Mesendoderm (in vitro differentiated cells): ENCODE measurements at regions not wholly inside any gene's neighbourhood (a gene's known extent, or its start where the extent isn't known, plus 50 kb on each side); places are given as distances from the start of the nearest gene placed in this dataset.

ENCODE experiments used
- DNase-seq: peaks from one replicate; pipeline ENCODE4 v3.0.0; 2013
- H2AK5ac ChIP-seq: 2 replicates; pipeline ENCODE4 v1.6.1; 2013; ENCODE audit warnings: low read length, inconsistent platforms
- H2BK120ac ChIP-seq: 2 replicates; pipeline ENCODE4 v1.6.1; 2013; ENCODE audit warnings: low read depth, mild to moderate bottlenecking, low read length, moderate library complexity, mixed read lengths
- H2BK15ac ChIP-seq: replicated peaks from 2 replicates; pipeline ENCODE4 v1.6.1; 2013; ENCODE audit warnings: low read depth, mild to moderate bottlenecking, moderate library complexity
- H2BK5ac ChIP-seq: 2 replicates; pipeline ENCODE4 v1.6.1; 2013; ENCODE audit warnings: low read length, inconsistent platforms
- H3K18ac ChIP-seq: 2 replicates; pipeline ENCODE4 v1.6.1; 2013; ENCODE audit warnings: mild to moderate bottlenecking, low read length, mixed read lengths
- H3K23ac ChIP-seq: one replicate; pipeline ENCODE4 v1.6.1; 2013; ENCODE audit warnings: low read length
- H3K27ac ChIP-seq: 2 replicates; pipeline ENCODE4 v1.5.1; 2013; ENCODE audit warnings: low read depth, mild to moderate bottlenecking, inconsistent platforms, low read length, moderate library complexity
- H3K27me3 ChIP-seq: 2 replicates; pipeline ENCODE4 v1.6.1; 2013; ENCODE audit warnings: low read length, control low read depth, mild to moderate bottlenecking, inconsistent platforms; ENCODE audit not compliant: insufficient read depth, poor library complexity
- H3K36me3 ChIP-seq: 2 replicates; pipeline ENCODE4 v1.6.1; 2013; ENCODE audit warnings: low read length, inconsistent platforms; ENCODE audit not compliant: control insufficient read depth, insufficient read depth
- H3K4ac ChIP-seq: one replicate; pipeline ENCODE4 v1.6.1; 2013; ENCODE audit warnings: low read depth, mild to moderate bottlenecking, low read length, moderate library complexity
- H3K4me1 ChIP-seq: 2 replicates; pipeline ENCODE4 v1.6.1; 2013; ENCODE audit warnings: low read depth, low read length, inconsistent platforms; ENCODE audit not compliant: control insufficient read depth
- H3K4me2 ChIP-seq: 2 replicates; pipeline ENCODE4 v1.6.1; 2013; ENCODE audit warnings: low read length
- H3K4me3 ChIP-seq: 2 replicates; pipeline ENCODE4 v1.5.1; 2013; ENCODE audit warnings: mild to moderate bottlenecking, low read length
- H3K56ac ChIP-seq: one replicate; pipeline ENCODE4 v1.6.1; 2013; ENCODE audit warnings: low read length
- H3K79me1 ChIP-seq: 2 replicates; pipeline ENCODE4 v1.6.1; 2013; ENCODE audit warnings: low read length, inconsistent platforms
- H3K79me2 ChIP-seq: 2 replicates; pipeline ENCODE4 v1.6.1; 2013; ENCODE audit warnings: mild to moderate bottlenecking, low read length; ENCODE audit not compliant: control insufficient read depth, insufficient read depth
- H3K9ac ChIP-seq: 2 replicates; pipeline ENCODE4 v1.6.1; 2013; ENCODE audit warnings: low read length, inconsistent platforms
- H4K5ac ChIP-seq: one replicate; pipeline ENCODE4 v1.6.1; 2013; ENCODE audit warnings: low read length
- H4K8ac ChIP-seq: one replicate; pipeline ENCODE4 v1.6.1; 2013; ENCODE audit warnings: low read depth, mild to moderate bottlenecking, control low read depth, low read length, moderate library complexity
- WGBS: extraction: QIAGEN DNeasy Blood & Tissue Kit; methylation state at CpG from one replicate; pipeline ENCODE4 v1.1.7; 2013; ENCODE audit warnings: low lambda C conversion rate, missing lambda C conversion rate; ENCODE audit not compliant: insufficient coverage; ENCODE audit errors: extremely low coverage; 5-methylcytosine and 5-hydroxymethylcytosine counted together

GRCh38 chr1:219374046-219374566 is 200.4 kb downstream of the LYPLAL1 start:
- Histone ChIP-seq H4K5ac (no peak overlapping the region), H2AK5ac (no peak overlapping the region), H3K4me2 (no peak overlapping the region), H3K36me3 (no peaks in the 10 kb centered on the region), H3K18ac (no peak overlapping the region), H3K56ac (no peak overlapping the region), H3K79me1 (no peaks in the 10 kb centered on the region), H2BK120ac (no peak overlapping the region), H3K9ac (no peak overlapping the region), H2BK5ac (no peak overlapping the region), H3K27ac (no peak overlapping the region), H3K23ac (no peak overlapping the region), H3K79me2 (no peaks in the 10 kb centered on the region), H3K27me3 (no peaks in the 10 kb centered on the region), H2BK15ac (no peak overlapping the region), H4K8ac (no peak overlapping the region), H3K4me1 (no peaks in the 10 kb centered on the region), H3K4ac (no peak overlapping the region), H3K4me3 (no peak overlapping the region)
- no CpG with 5 or more reads among the region's 5 CpGs for WGBS
- no peak for DNase-seq

DNA sequence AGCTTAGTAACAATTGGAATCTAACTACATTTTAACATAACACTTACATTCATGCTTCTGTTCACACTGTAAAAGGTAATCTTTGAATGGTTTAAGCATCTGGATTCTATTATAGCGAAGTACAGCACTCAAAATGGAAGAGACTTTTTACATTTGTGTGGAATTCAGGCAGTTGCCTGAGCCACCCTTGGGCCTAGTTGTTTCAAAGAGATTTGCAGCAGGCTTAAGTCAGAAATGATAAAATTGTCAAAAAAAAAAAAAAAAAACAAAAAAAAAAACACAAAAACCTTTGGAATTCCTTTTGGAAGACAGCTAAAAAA is 199.9 kb downstream of the LYPLAL1 start:
- no peak overlapping the region for H3K4me3 ChIP-seq
- no peak overlapping the region for H3K4ac ChIP-seq
- no peak overlapping the region for H3K9ac ChIP-seq
- H2BK5ac ChIP-seq = no peak overlapping the region
- no peak overlapping the region for H3K27ac ChIP-seq
- no peak overlapping the region for H3K56ac ChIP-seq
- no peak overlapping the region for H4K5ac ChIP-seq
- H3K36me3 ChIP-seq = no peaks in the 10 kb centered on the region
- no peaks in the 10 kb centered on the region for H3K27me3 ChIP-seq
- WGBS = no CpG with 5 or more reads among the region's 1 CpG
- H3K79me1 ChIP-seq = no peaks in the 10 kb centered on the region
- H2BK120ac ChIP-seq = no peak overlapping the region
- H3K4me1 ChIP-seq = no peaks in the 10 kb centered on the region
- no peak overlapping the region for H3K4me2 ChIP-seq
- H2AK5ac ChIP-seq = no peak overlapping the region
- H4K8ac ChIP-seq = no peak overlapping the region
- no peak for DNase-seq
- H3K79me2 ChIP-seq = no peaks in the 10 kb centered on the region
- no peak overlapping the region for H3K18ac ChIP-seq
- H2BK15ac ChIP-seq = no peak overlapping the region
- H3K23ac ChIP-seq = no peak overlapping the region

DNA sequence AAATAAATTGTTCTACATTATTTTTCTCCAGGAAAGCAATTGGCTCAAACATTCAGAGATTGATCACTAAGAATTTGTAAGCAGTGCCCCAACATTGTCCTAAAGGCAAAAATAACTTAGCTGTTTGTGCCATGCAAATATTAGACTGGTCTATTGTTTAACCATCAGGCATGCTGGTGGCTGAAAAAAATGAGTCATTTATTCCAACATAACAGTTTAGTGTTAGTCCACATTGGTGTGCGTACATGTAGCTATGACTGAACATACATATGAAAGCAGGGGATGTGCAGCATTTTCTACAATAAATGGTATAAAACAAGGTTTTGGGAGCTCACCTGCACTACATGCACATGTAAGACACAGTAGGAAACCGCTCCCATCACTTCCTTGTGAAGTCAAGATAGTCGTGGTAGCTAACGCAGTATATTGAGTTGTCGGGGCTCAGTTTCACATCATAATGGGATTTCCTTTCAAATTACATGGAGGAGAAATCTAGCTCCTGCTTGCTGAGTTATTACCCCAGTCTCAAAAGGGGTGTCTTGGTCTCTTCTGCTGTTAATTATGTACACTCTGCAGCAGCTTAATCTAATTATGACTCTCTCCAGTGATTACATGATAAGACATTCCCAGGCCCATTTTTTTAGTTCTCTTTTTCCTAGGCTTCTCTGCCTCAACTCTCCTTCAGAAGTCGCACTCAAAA is 199.4 kb downstream of the LYPLAL1 start:
- Histone ChIP-seq H3K36me3 (no peaks in the 10 kb centered on the region), H2BK120ac (no peak overlapping the region), H3K4me3 (no peak overlapping the region), H2BK15ac (no peak overlapping the region), H3K79me1 (no peaks in the 10 kb centered on the region), H3K4me2 (no peak overlapping the region), H4K8ac (no peak overlapping the region), H4K5ac (no peak overlapping the region), H3K27me3 (no peaks in the 10 kb centered on the region), H3K9ac (no peak overlapping the region), H3K56ac (no peak overlapping the region), H2BK5ac (no peak overlapping the region), H3K23ac (no peak overlapping the region), H3K79me2 (no peaks in the 10 kb centered on the region), H3K4ac (no peak overlapping the region), H2AK5ac (no peak overlapping the region), H3K18ac (no peak overlapping the region), H3K27ac (no peak overlapping the region), H3K4me1 (no peaks in the 10 kb centered on the region)
- DNase-seq = no peak
- WGBS = no CpG with 5 or more reads among the region's 6 CpGs

DNA sequence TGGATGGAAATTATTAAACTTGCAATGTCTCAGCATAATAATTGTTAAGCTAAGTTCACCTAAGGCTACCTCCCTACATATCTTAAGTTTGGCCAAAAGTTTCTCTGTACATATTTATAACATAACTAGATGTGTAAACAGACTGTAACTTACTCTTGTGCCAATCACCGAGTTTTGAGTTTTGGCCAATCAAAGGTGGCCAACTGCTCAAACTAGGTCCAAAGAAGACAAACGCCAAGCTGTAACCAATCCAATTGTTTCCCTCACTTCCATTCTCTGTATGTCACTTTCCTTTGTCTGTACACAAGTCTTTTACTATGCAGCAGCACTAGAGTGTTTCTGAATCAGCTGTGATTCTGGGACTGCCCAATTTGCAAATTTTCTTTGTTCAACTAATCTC is 197.8 kb downstream of the LYPLAL1 start:
- no peak overlapping the region for H2BK5ac ChIP-seq
- no peak overlapping the region for H3K27ac ChIP-seq
- H3K4me1 ChIP-seq = no peaks in the 10 kb centered on the region
- no peak for DNase-seq
- no peak overlapping the region for H3K4me3 ChIP-seq
- no peak overlapping the region for H3K4me2 ChIP-seq
- no peaks in the 10 kb centered on the region for H3K79me1 ChIP-seq
- H3K23ac ChIP-seq = no peak overlapping the region
- no peak overlapping the region for H3K9ac ChIP-seq
- no peak overlapping the region for H4K8ac ChIP-seq
- no peak overlapping the region for H2BK15ac ChIP-seq
- H2AK5ac ChIP-seq = no peak overlapping the region
- WGBS = no CpG with 5 or more reads among the region's 2 CpGs
- no peaks in the 10 kb centered on the region for H3K36me3 ChIP-seq
- no peaks in the 10 kb centered on the region for H3K79me2 ChIP-seq
- no peaks in the 10 kb centered on the region for H3K27me3 ChIP-seq
- H4K5ac ChIP-seq = no peak overlapping the region
- no peak overlapping the region for H3K56ac ChIP-seq
- no peak overlapping the region for H3K18ac ChIP-seq
- H3K4ac ChIP-seq = no peak overlapping the region
- no peak overlapping the region for H2BK120ac ChIP-seq

GRCh38 chr1:219367496-219367895 is 193.8 kb downstream of the LYPLAL1 start:
- Histone ChIP-seq H3K27me3 (no peaks in the 10 kb centered on the region), H2AK5ac (no peak overlapping the region), H3K27ac (no peak overlapping the region), H2BK120ac (no peak overlapping the region), H3K79me1 (no peaks in the 10 kb centered on the region), H3K36me3 (no peaks in the 10 kb centered on the region), H3K4me1 (no peaks in the 10 kb centered on the region), H2BK15ac (no peak overlapping the region), H3K18ac (no peak overlapping the region), H3K56ac (no peak overlapping the region), H3K23ac (no peak overlapping the region), H3K4me3 (no peak overlapping the region), H3K4ac (no peak overlapping the region), H4K8ac (no peak overlapping the region), H3K9ac (no peak overlapping the region), H3K79me2 (no peaks in the 10 kb centered on the region), H3K4me2 (no peak overlapping the region), H2BK5ac (no peak overlapping the region), H4K5ac (no peak overlapping the region)
- no CpG with 5 or more reads among the region's 3 CpGs for WGBS
- DNase-seq = no peak

GRCh38 chr1:219365451-219365850 is 191.8 kb downstream of the LYPLAL1 start:
- H4K5ac ChIP-seq = no peak overlapping the region
- no peak overlapping the region for H2AK5ac ChIP-seq
- DNase-seq = no peak
- no peaks in the 10 kb centered on the region for H3K79me1 ChIP-seq
- H3K4me1 ChIP-seq = no peaks in the 10 kb centered on the region
- H2BK5ac ChIP-seq = no peak overlapping the region
- H3K27ac ChIP-seq = no peak overlapping the region
- no peak overlapping the region for H3K4ac ChIP-seq
- no peak overlapping the region for H3K56ac ChIP-seq
- no peak overlapping the region for H3K9ac ChIP-seq
- no peak overlapping the region for H4K8ac ChIP-seq
- no peak overlapping the region for H3K23ac ChIP-seq
- H3K79me2 ChIP-seq = no peaks in the 10 kb centered on the region
- H3K4me2 ChIP-seq = no peak overlapping the region
- H3K4me3 ChIP-seq = no peak overlapping the region
- no peaks in the 10 kb centered on the region for H3K27me3 ChIP-seq
- no peaks in the 10 kb centered on the region for H3K36me3 ChIP-seq
- no peak overlapping the region for H2BK120ac ChIP-seq
- H3K18ac ChIP-seq = no peak overlapping the region
- no CpG with 5 or more reads among the region's 1 CpG for WGBS
- H2BK15ac ChIP-seq = no peak overlapping the region
